Heart left ventricle (tissue), 16 donors: ENCODE measurements at regions not wholly inside any gene's neighbourhood (a gene's known extent, or its start where the extent isn't known, plus 50 kb on each side); places are given as distances from the start of the nearest gene placed in this dataset.
"Not testable (repeated sequence)": the region's sequence is repeated elsewhere in the genome, so short reads cannot be mapped to it uniquely, and the experiment has no call there.

Experiments used
- ATAC-seq, 4 donors: fragments of 200-7000 bp; cut with Tn5 transposase; one replicate each; pipeline ENCODE4 v1.9.1; 2020 to 2022; ENCODE audit warnings: moderate library complexity in 4 of 4, mild to moderate bottlenecking in 3 of 4, moderate number of reproducible peaks in 1 of 4
- DNase-seq, 5 donors: peaks; one replicate each; pipeline ENCODE4 v3.0.0-alpha.2; 2020
- H3K27ac ChIP-seq, 12 donors: fragments of 200-600 bp; sonication (generic) in 4 of 12; one replicate each; pipeline versions ENCODE4 v1.5.0 to v1.8.0; 2016 to 2022; ENCODE audit warnings: mild to moderate bottlenecking in 2 of 12
- H3K27me3 ChIP-seq, 9 donors: fragments of 200-600 bp; sonication (generic) in 2 of 9; one replicate each; pipeline versions ENCODE4 v1.5.1 to v1.8.0; 2016 to 2022; ENCODE audit warnings: mild to moderate bottlenecking in 3 of 9
- H3K36me3 ChIP-seq, 9 donors: fragments of 200-600 bp; sonication (generic) in 2 of 9; one replicate each; pipeline versions ENCODE4 v1.5.0 to v1.8.0; 2018 to 2022; ENCODE audit warnings: mild to moderate bottlenecking in 2 of 9
- H3K4me1 ChIP-seq, 12 donors: fragments of 200-600 bp; sonication (generic) in 4 of 12; one replicate each; pipeline versions ENCODE4 v1.5.0 to v1.8.0; 2016 to 2022; ENCODE audit warnings: mild to moderate bottlenecking in 3 of 12
- H3K4me3 ChIP-seq, 12 donors: fragments of 200-600 bp; sonication (generic) in 4 of 12; one replicate each; pipeline versions ENCODE4 v1.5.0 to v1.8.0; 2017 to 2022; ENCODE audit warnings: mild to moderate bottlenecking in 9 of 12, moderate library complexity in 4 of 12
- H3K9me3 ChIP-seq, 12 donors: fragments of 200-600 bp; sonication (generic) in 4 of 12; one replicate each; pipeline versions ENCODE4 v1.5.0 to v1.8.0; 2016 to 2022; ENCODE audit warnings: mild to moderate bottlenecking in 1 of 12
- CTCF ChIP-seq, 12 donors: fragments of 200-600 bp; sonication (generic) in 4 of 12; IDR thresholded peaks; one replicate each; pipeline versions ENCODE4 v1.5.0 to v1.8.0; 2018 to 2022; ENCODE audit warnings: antibody characterized with exemption in 12 of 12, mild to moderate bottlenecking in 5 of 12
- POLR2A ChIP-seq, 2 donors: fragments of 450-650 bp; IDR thresholded peaks; one replicate each; pipeline ENCODE4 v1.6.1; 2017; ENCODE audit warnings: antibody characterized with exemption in 2 of 2, mild to moderate bottlenecking in 2 of 2, moderate library complexity in 2 of 2
- WGBS, 4 donors: extraction: QIAGEN DNeasy Blood & Tissue Kit in 2 of 4; methylation state at CpG; one replicate each; pipeline versions ENCODE4 v1.1.5 to v1.1.7; 2013 to 2018; 5-methylcytosine and 5-hydroxymethylcytosine counted together
- intact Hi-C, 10 donors: fragments of 100-400 bp; cut with DNase I; formaldehyde crosslinking; loops; one replicate each; pipeline versions ENCODE4 v1.11.1 to v1.14.2; 2022
- donor health status: ischemic (EF 13 %, LVEDD 7.1; RV severe dilation, severe dysfunction).
- donor health status: healthy with polysubstance abuse.
- donor health status: DM: no; HTN: yes; CAD: no.
- donor health status: DM: no; HTN: no; CAD: no.
- donor health status: ischemic (EF 25% LVEDD 6.9; RV normal size, moderate dysfunction).
- donor health status: ischemic (EF 25% LVEDD 5.7; RV mildly dilated, moderate dysfunction).
- donor health status: healthy.
- donor health status: DM: yes; HTN: yes; CAD: no.
- donor health status: ischemic (EF 35%, LVEDD 5.7; RV mildly dilated, moderate dysfunction).
- donor health status: nonischemic (EF 11% LVEDD 7.7; RV severe dilation, severe dysfunction).
- donor health status: DM: yes; HTN: yes; CAD: no.
- donor health status: PGD.
- donor health status: ischemic (EF 29% LVEDD 5.4; RV normal size, mild dysfunction).
- donor health status: nonischemic (EF 23%, LVEDD 6.1; RV moderate dilation, normal function).

GRCh38 chr13:48833412-48833811 is 142.3 kb upstream of the FNDC3A start:
- WGBS, 4 donors: 73 to 77% (median 76%) methylated on average over 3 of the region's 3 CpGs
- TF ChIP-seq POLR2A (IDR thresholded peaks at IDR 0.05): no peak
- TF ChIP-seq CTCF (IDR thresholded peaks at IDR 0.05): no peak
- Histone ChIP-seq H3K27ac (no peak overlapping the region), H3K9me3 (peaks cover 0 to 32% (median 3%) of the 10 kb centered on the region in 12 donors), H3K4me1 (peaks cover 0 to 16% (median 0%) of the 10 kb centered on the region in 12 donors), H3K27me3 (no peaks in the 10 kb centered on the region), H3K36me3 (no peaks in the 10 kb centered on the region), H3K4me3 (no peak overlapping the region)
- ATAC-seq (no peak), DNase-seq (no peak)
- intact Hi-C loops: no loop called here

- H3K27ac ChIP-seq, intact Hi-C loops, DNase-seq, ATAC-seq, H3K4me3 ChIP-seq, H3K27me3 ChIP-seq, H3K4me1 ChIP-seq, H3K36me3 ChIP-seq: not testable (repeated sequence)
- 94 to 95% (median 95%) methylated on average over 5 of the region's 5 CpGs for WGBS, 4 donors
- H3K9me3 ChIP-seq: peaks cover 0 to 32% (median 3%) of the 10 kb centered on the region in 12 donors
Observed at GRCh38 chr13:48835326-48835725, 140.4 kb upstream of the FNDC3A start.

GRCh38 chr13:48838193-48838973 is 137.3 kb upstream of the FNDC3A start:
- Histone ChIP-seq H3K9me3 (peaks cover 0 to 20% (median 0%) of the 10 kb centered on the region in 12 donors), H3K27me3 (no peaks in the 10 kb centered on the region), H3K27ac (no peak overlapping the region), H3K36me3 (no peaks in the 10 kb centered on the region), H3K4me3 (no peak overlapping the region), H3K4me1 (peaks cover 0 to 8% (median 0%) of the 10 kb centered on the region in 12 donors)
- intact Hi-C loops: no loop called here
- DNase-seq: no peak
- WGBS, 4 donors: 24 to 34% (median 29%) methylated on average over 5 of the region's 5 CpGs
- no peak for ATAC-seq
- TF ChIP-seq POLR2A (IDR thresholded peaks at IDR 0.05): no peak
- TF ChIP-seq CTCF (IDR thresholded peaks at IDR 0.05): no peak

- 69 to 87% (median 74%) methylated on average over 3 of the region's 3 CpGs for WGBS, 4 donors
Observed at GRCh38 chr13:48839171-48839570, 136.5 kb upstream of the FNDC3A start.

More at GRCh38 chr13:48839171-48839570, 136.5 kb upstream of the FNDC3A start:
- no peaks in the 10 kb centered on the region for H3K36me3 ChIP-seq
- no peak for DNase-seq
- peaks cover 0 to 12% (median 0%) of the 10 kb centered on the region in 12 donors for H3K9me3 ChIP-seq
- H3K4me1 ChIP-seq: peaks cover 0 to 8% (median 0%) of the 10 kb centered on the region in 12 donors
- H3K27me3 ChIP-seq: no peaks in the 10 kb centered on the region
- no peak overlapping the region for H3K4me3 ChIP-seq
- ATAC-seq: no peak
- intact Hi-C loops: no loop called here
- TF ChIP-seq CTCF (IDR thresholded peaks at IDR 0.05) (no peak), POLR2A (IDR thresholded peaks at IDR 0.05) (no peak)
- no peak overlapping the region for H3K27ac ChIP-seq
